ENCODE measurements at regions not wholly inside any gene's neighbourhood (a gene's known extent, or its start where the extent isn't known, plus 50 kb on each side); places are given as distances from the start of the nearest gene placed in this dataset.

GRCh38 chr17:51422634-51423033, 162.3 kb downstream of the UTP18 start:
- Histone ChIP-seq H3K4me3 (ENCODE audit: low read length) (no peak overlapping the region), H3K56ac (ENCODE audit: low read length) (no peak overlapping the region), H3K27ac (ENCODE audit: low read depth, low read length) (no peak overlapping the region), H3K36me3 (ENCODE audit: control insufficient read depth, insufficient read depth, low read length) (no peaks in the 10 kb centered on the region), H3K23ac (ENCODE audit: low read length) (no peak overlapping the region), H2BK120ac (ENCODE audit: low read depth, low read length) (no peak overlapping the region), H3K4ac (ENCODE audit: low read depth, low read length) (no peak overlapping the region), H3K18ac (ENCODE audit: low read length) (no peak overlapping the region), H3K79me1 (ENCODE audit: low read length) (no peaks in the 10 kb centered on the region), H2BK15ac (replicated peaks; ENCODE audit: low read depth) (no peak overlapping the region), H4K5ac (ENCODE audit: low read length) (no peak overlapping the region), H2AK5ac (ENCODE audit: low read length) (no peak overlapping the region), H3K4me2 (ENCODE audit: low read length) (no peak overlapping the region), H2BK5ac (ENCODE audit: low read length) (no peak overlapping the region), H4K8ac (ENCODE audit: low read depth, low read length) (no peak overlapping the region), H3K27me3 (ENCODE audit: insufficient read depth, low read length, poor library complexity) (no peaks in the 10 kb centered on the region), H3K9ac (ENCODE audit: low read length) (no peak overlapping the region), H3K79me2 (ENCODE audit: control insufficient read depth, insufficient read depth, low read length) (no peaks in the 10 kb centered on the region), H3K4me1 (ENCODE audit: control insufficient read depth, low read depth, low read length) (no peaks in the 10 kb centered on the region)
- WGBS (ENCODE audit: extremely low coverage, insufficient coverage, low lambda C conversion rate): no CpG with 5 or more reads among the region's 3 CpGs
- peak; percentile 51 for DNase-seq

- no peak overlapping the region for H3K27ac ChIP-seq (ENCODE audit: low read depth, low read length)
- no peaks in the 10 kb centered on the region for H3K79me2 ChIP-seq (ENCODE audit: control insufficient read depth, insufficient read depth, low read length)
- H2BK5ac ChIP-seq (ENCODE audit: low read length): no peak overlapping the region
- no peaks in the 10 kb centered on the region for H3K36me3 ChIP-seq (ENCODE audit: control insufficient read depth, insufficient read depth, low read length)
- no peak overlapping the region for H4K8ac ChIP-seq (ENCODE audit: low read depth, low read length)
- H2BK120ac ChIP-seq (ENCODE audit: low read depth, low read length): no peak overlapping the region
- DNase-seq: no peak
- H2BK15ac ChIP-seq (replicated peaks; ENCODE audit: low read depth): no peak overlapping the region
- no peak overlapping the region for H3K4me3 ChIP-seq (ENCODE audit: low read length)
- H3K4me1 ChIP-seq (ENCODE audit: control insufficient read depth, low read depth, low read length): no peaks in the 10 kb centered on the region
- H3K27me3 ChIP-seq (ENCODE audit: insufficient read depth, low read length, poor library complexity): no peaks in the 10 kb centered on the region
- no peak overlapping the region for H2AK5ac ChIP-seq (ENCODE audit: low read length)
- no peak overlapping the region for H3K4ac ChIP-seq (ENCODE audit: low read depth, low read length)
- H3K18ac ChIP-seq (ENCODE audit: low read length): no peak overlapping the region
- WGBS (ENCODE audit: extremely low coverage, insufficient coverage, low lambda C conversion rate): no CpG with 5 or more reads among the region's 3 CpGs
- no peak overlapping the region for H3K9ac ChIP-seq (ENCODE audit: low read length)
- H3K56ac ChIP-seq (ENCODE audit: low read length): no peak overlapping the region
- no peak overlapping the region for H3K4me2 ChIP-seq (ENCODE audit: low read length)
- no peak overlapping the region for H4K5ac ChIP-seq (ENCODE audit: low read length)
- no peak overlapping the region for H3K23ac ChIP-seq (ENCODE audit: low read length)
- no peaks in the 10 kb centered on the region for H3K79me1 ChIP-seq (ENCODE audit: low read length)
Observed at GRCh38 chr17:51423421-51424160, 163.2 kb downstream of the UTP18 start.

- no peak overlapping the region for H3K4me2 ChIP-seq (ENCODE audit: low read length)
- H4K8ac ChIP-seq (ENCODE audit: low read depth, low read length): no peak overlapping the region
- H2BK120ac ChIP-seq (ENCODE audit: low read depth, low read length): no peak overlapping the region
- H3K79me2 ChIP-seq (ENCODE audit: control insufficient read depth, insufficient read depth, low read length): no peaks in the 10 kb centered on the region
- H3K18ac ChIP-seq (ENCODE audit: low read length): no peak overlapping the region
- WGBS (ENCODE audit: extremely low coverage, insufficient coverage, low lambda C conversion rate): no CpG with 5 or more reads among the region's 1 CpG
- H3K23ac ChIP-seq (ENCODE audit: low read length): no peak overlapping the region
- no peak overlapping the region for H2BK5ac ChIP-seq (ENCODE audit: low read length)
- no peaks in the 10 kb centered on the region for H3K36me3 ChIP-seq (ENCODE audit: control insufficient read depth, insufficient read depth, low read length)
- H2BK15ac ChIP-seq (replicated peaks; ENCODE audit: low read depth): no peak overlapping the region
- H3K4ac ChIP-seq (ENCODE audit: low read depth, low read length): no peak overlapping the region
- no peak overlapping the region for H3K27ac ChIP-seq (ENCODE audit: low read depth, low read length)
- no peak overlapping the region for H3K4me3 ChIP-seq (ENCODE audit: low read length)
- no peak for DNase-seq
- no peak overlapping the region for H3K56ac ChIP-seq (ENCODE audit: low read length)
- no peaks in the 10 kb centered on the region for H3K4me1 ChIP-seq (ENCODE audit: control insufficient read depth, low read depth, low read length)
- no peaks in the 10 kb centered on the region for H3K27me3 ChIP-seq (ENCODE audit: insufficient read depth, low read length, poor library complexity)
- no peak overlapping the region for H4K5ac ChIP-seq (ENCODE audit: low read length)
- no peaks in the 10 kb centered on the region for H3K79me1 ChIP-seq (ENCODE audit: low read length)
- H3K9ac ChIP-seq (ENCODE audit: low read length): no peak overlapping the region
- no peak overlapping the region for H2AK5ac ChIP-seq (ENCODE audit: low read length)
Observed at GRCh38 chr17:51425773-51426172, 165.4 kb downstream of the UTP18 start.

GRCh38 chr17:51427323-51427811, 167.0 kb downstream of the UTP18 start:
- H3K4me3 ChIP-seq (ENCODE audit: low read length): no peak overlapping the region
- no peak overlapping the region for H3K4ac ChIP-seq (ENCODE audit: low read depth, low read length)
- no peak overlapping the region for H3K4me2 ChIP-seq (ENCODE audit: low read length)
- H2AK5ac ChIP-seq (ENCODE audit: low read length): no peak overlapping the region
- no peak overlapping the region for H3K27ac ChIP-seq (ENCODE audit: low read depth, low read length)
- DNase-seq: no peak
- H3K79me1 ChIP-seq (ENCODE audit: low read length): no peaks in the 10 kb centered on the region
- H3K4me1 ChIP-seq (ENCODE audit: control insufficient read depth, low read depth, low read length): no peaks in the 10 kb centered on the region
- H3K9ac ChIP-seq (ENCODE audit: low read length): no peak overlapping the region
- H3K56ac ChIP-seq (ENCODE audit: low read length): no peak overlapping the region
- no peak overlapping the region for H2BK5ac ChIP-seq (ENCODE audit: low read length)
- no peaks in the 10 kb centered on the region for H3K27me3 ChIP-seq (ENCODE audit: insufficient read depth, low read length, poor library complexity)
- no peaks in the 10 kb centered on the region for H3K79me2 ChIP-seq (ENCODE audit: control insufficient read depth, insufficient read depth, low read length)
- no peak overlapping the region for H4K8ac ChIP-seq (ENCODE audit: low read depth, low read length)
- H4K5ac ChIP-seq (ENCODE audit: low read length): no peak overlapping the region
- H2BK120ac ChIP-seq (ENCODE audit: low read depth, low read length): no peak overlapping the region
- H3K23ac ChIP-seq (ENCODE audit: low read length): no peak overlapping the region
- no peak overlapping the region for H3K18ac ChIP-seq (ENCODE audit: low read length)
- no peaks in the 10 kb centered on the region for H3K36me3 ChIP-seq (ENCODE audit: control insufficient read depth, insufficient read depth, low read length)
- no CpG with 5 or more reads among the region's 7 CpGs for WGBS (ENCODE audit: extremely low coverage, insufficient coverage, low lambda C conversion rate)
- H2BK15ac ChIP-seq (replicated peaks; ENCODE audit: low read depth): no peak overlapping the region

- no peak overlapping the region for H3K4me3 ChIP-seq (ENCODE audit: low read length)
- no peak overlapping the region for H3K4me2 ChIP-seq (ENCODE audit: low read length)
- no peak overlapping the region for H2BK120ac ChIP-seq (ENCODE audit: low read depth, low read length)
- H3K18ac ChIP-seq (ENCODE audit: low read length): no peak overlapping the region
- H3K27ac ChIP-seq (ENCODE audit: low read depth, low read length): no peak overlapping the region
- no peak overlapping the region for H2BK5ac ChIP-seq (ENCODE audit: low read length)
- H3K4ac ChIP-seq (ENCODE audit: low read depth, low read length): no peak overlapping the region
- no peak overlapping the region for H4K5ac ChIP-seq (ENCODE audit: low read length)
- WGBS (ENCODE audit: extremely low coverage, insufficient coverage, low lambda C conversion rate): no CpG with 5 or more reads among the region's 4 CpGs
- H3K4me1 ChIP-seq (ENCODE audit: control insufficient read depth, low read depth, low read length): no peaks in the 10 kb centered on the region
- H3K9ac ChIP-seq (ENCODE audit: low read length): no peak overlapping the region
- H3K56ac ChIP-seq (ENCODE audit: low read length): no peak overlapping the region
- H4K8ac ChIP-seq (ENCODE audit: low read depth, low read length): no peak overlapping the region
- H3K23ac ChIP-seq (ENCODE audit: low read length): no peak overlapping the region
- no peak overlapping the region for H2AK5ac ChIP-seq (ENCODE audit: low read length)
- no peaks in the 10 kb centered on the region for H3K36me3 ChIP-seq (ENCODE audit: control insufficient read depth, insufficient read depth, low read length)
- H2BK15ac ChIP-seq (replicated peaks; ENCODE audit: low read depth): no peak overlapping the region
- DNase-seq: no peak
- H3K79me2 ChIP-seq (ENCODE audit: control insufficient read depth, insufficient read depth, low read length): no peaks in the 10 kb centered on the region
- H3K79me1 ChIP-seq (ENCODE audit: low read length): no peaks in the 10 kb centered on the region
- no peaks in the 10 kb centered on the region for H3K27me3 ChIP-seq (ENCODE audit: insufficient read depth, low read length, poor library complexity)
Observed at GRCh38 chr17:51427856-51428255, 167.5 kb downstream of the UTP18 start.
